ENCODE measurements at regions not wholly inside any gene's neighbourhood (a gene's known extent, or its start where the extent isn't known, plus 50 kb on each side); places are given as distances from the start of the nearest gene placed in this dataset.

GRCh38 chr15:46177219-46177618 lies 542.4 kb downstream of the SQOR start:
- no peak for DNase-seq (ENCODE audit: low read depth, low spot score)
- Histone ChIP-seq H3K4me2 (ENCODE audit: control insufficient read depth, insufficient read depth) (no peak overlapping the region), H2AFZ (ENCODE audit: control insufficient read depth, low read depth, low read length) (no peak overlapping the region), H3K79me2 (ENCODE audit: control insufficient read depth, insufficient read depth, low read length) (no peaks in the 10 kb centered on the region), H3K27ac (ENCODE audit: control insufficient read depth, insufficient read depth) (no peak overlapping the region), H3K4me1 (ENCODE audit: control insufficient read depth, insufficient read depth, low read length) (no peaks in the 10 kb centered on the region), H4K20me1 (ENCODE audit: control insufficient read depth, insufficient read depth) (no peaks in the 10 kb centered on the region), H3K36me3 (ENCODE audit: control insufficient read depth in 2 of 2, insufficient read depth in 2 of 2, low read length in 1 of 2) (no peaks in the 10 kb centered on the region), H3K9me3 (replicated peaks; ENCODE audit: control insufficient read depth, insufficient read depth, low read length) (no peaks in the 10 kb centered on the region), H3K9ac (ENCODE audit: control insufficient read depth, insufficient read depth, low read length) (no peak overlapping the region), H3K27me3 (replicated peaks in 1 of 2; ENCODE audit: control insufficient read depth in 2 of 2, insufficient read depth in 2 of 2, low read length in 1 of 2) (no peaks in the 10 kb centered on the region), H3K4me3 (no peak overlapping the region)
- RAD21 ChIA-PET (ENCODE audit: unreplicated experiment): no interaction called here
- intact Hi-C loops (cut with micrococcal nuclease; ENCODE audit: unreplicated experiment): no loop called here
- in situ Hi-C loops (cut with MboI): loop anchor here (10.0 kb wide), 1 partner anchor 58 kb away; no protein-coding TSS in a partner anchor
- POLR2A ChIA-PET: no interaction called here
- no TSS peak for BruUV-seq (replicated peaks)
- ATAC-seq: no peak
- FAIRE-seq: no peak
- SMC1A ChIA-PET (ENCODE audit: uncharacterized antibody, unreplicated experiment): no interaction called here
- no peak for TF ChIP-seq ZNF384 (IDR thresholded peaks at IDR 0.05; ENCODE audit: borderline replicate concordance, low read depth, low read length)
- CTCF ChIA-PET: no interaction called here
- 0% methylated on average over 2 of the region's 2 CpGs for WGBS (ENCODE audit: insufficient coverage, insufficient replicate concordance, low lambda C conversion rate, missing lambda C conversion rate)

GRCh38 chr15:46178138-46178537 lies 543.3 kb downstream of the SQOR start:
- ChIA-PET POLR2A (no interaction called here), SMC1A (ENCODE audit: uncharacterized antibody, unreplicated experiment) (no interaction called here), CTCF (no interaction called here), RAD21 (ENCODE audit: unreplicated experiment) (no interaction called here)
- no peak for FAIRE-seq
- H2AFZ ChIP-seq (ENCODE audit: control insufficient read depth, low read depth, low read length): no peak overlapping the region
- no peaks in the 10 kb centered on the region for H4K20me1 ChIP-seq (ENCODE audit: control insufficient read depth, insufficient read depth)
- no peak for DNase-seq (ENCODE audit: low read depth, low spot score)
- BruUV-seq (replicated peaks): no TSS peak
- H3K4me3 ChIP-seq: no peak overlapping the region
- no peak for ATAC-seq
- intact Hi-C loops (cut with micrococcal nuclease; ENCODE audit: unreplicated experiment) (no loop called here), in situ Hi-C loops (cut with MboI) (loop anchor here (10.0 kb wide), 1 partner anchor 57 kb away; no protein-coding TSS in a partner anchor)
- TF ChIP-seq CBX3 (IDR thresholded peaks at IDR 0.05; ENCODE audit: borderline replicate concordance, low read depth) (no peak), MEF2B (IDR thresholded peaks at IDR 0.05; ENCODE audit: partially characterized antibody, poor library complexity, severe bottlenecking) (no peak), ZNF207 (IDR thresholded peaks at IDR 0.05; ENCODE audit: borderline replicate concordance) (no peak), CREM (IDR thresholded peaks at IDR 0.05; ENCODE audit: low read depth) (no peak), NR2C1 (IDR thresholded peaks at IDR 0.05) (no peak), FOS (IDR thresholded peaks at IDR 0.05; ENCODE audit: borderline replicate concordance, extremely low read depth, insufficient read length) (no peak), EED (IDR thresholded peaks at IDR 0.05; ENCODE audit: low read depth) (no peak), DPF2 (IDR thresholded peaks at IDR 0.05) (no peak), PML (IDR thresholded peaks at IDR 0.05; ENCODE audit: low read length) (no peak), MLLT1 (IDR thresholded peaks at IDR 0.05) (no peak), BCL11A (IDR thresholded peaks at IDR 0.05; ENCODE audit: low read depth, low read length) (no peak), NR2F1 (conservative IDR thresholded peaks at IDR 0.05) (no peak)
- H3K27ac ChIP-seq (ENCODE audit: control insufficient read depth, insufficient read depth): no peak overlapping the region
- WGBS (ENCODE audit: insufficient coverage, insufficient replicate concordance, low lambda C conversion rate, missing lambda C conversion rate): 0% methylated on average over 1 of the region's 1 CpG
- no peaks in the 10 kb centered on the region for H3K9me3 ChIP-seq (replicated peaks; ENCODE audit: control insufficient read depth, insufficient read depth, low read length)
- H3K4me2 ChIP-seq (ENCODE audit: control insufficient read depth, insufficient read depth): no peak overlapping the region
- H3K79me2 ChIP-seq (ENCODE audit: control insufficient read depth, insufficient read depth, low read length): no peaks in the 10 kb centered on the region
- no peaks in the 10 kb centered on the region for H3K4me1 ChIP-seq (ENCODE audit: control insufficient read depth, insufficient read depth, low read length)
- H3K27me3 ChIP-seq (replicated peaks in 1 of 2; ENCODE audit: control insufficient read depth in 2 of 2, insufficient read depth in 2 of 2, low read length in 1 of 2): no peaks in the 10 kb centered on the region
- H3K36me3 ChIP-seq (ENCODE audit: control insufficient read depth in 2 of 2, insufficient read depth in 2 of 2, low read length in 1 of 2): no peaks in the 10 kb centered on the region
- H3K9ac ChIP-seq (ENCODE audit: control insufficient read depth, insufficient read depth, low read length): no peak overlapping the region

Measured in GM12878 (cell line).